ENCODE measurements at regions not wholly inside any gene's neighbourhood (a gene's known extent, or its start where the extent isn't known, plus 50 kb on each side); places are given as distances from the start of the nearest gene placed in this dataset.
A peak's percentile ranks its signal among the peaks of the same experiment; 100 is the strongest.

- no peak for DNase-seq
These were observed 319.2 kb downstream of the IRX2 start for GRCh38 chr5:2432076-2432920.

GRCh38 chr5:2430606-2431005 lies 320.9 kb downstream of the IRX2 start:
- peak; percentile 97 for DNase-seq

- no peak for DNase-seq
These were observed 323.5 kb downstream of the IRX2 start for GRCh38 chr5:2427983-2428382.

- DNase-seq = no peak
These were observed 327.8 kb downstream of the IRX2 start for GRCh38 chr5:2423634-2424033.

DNA sequence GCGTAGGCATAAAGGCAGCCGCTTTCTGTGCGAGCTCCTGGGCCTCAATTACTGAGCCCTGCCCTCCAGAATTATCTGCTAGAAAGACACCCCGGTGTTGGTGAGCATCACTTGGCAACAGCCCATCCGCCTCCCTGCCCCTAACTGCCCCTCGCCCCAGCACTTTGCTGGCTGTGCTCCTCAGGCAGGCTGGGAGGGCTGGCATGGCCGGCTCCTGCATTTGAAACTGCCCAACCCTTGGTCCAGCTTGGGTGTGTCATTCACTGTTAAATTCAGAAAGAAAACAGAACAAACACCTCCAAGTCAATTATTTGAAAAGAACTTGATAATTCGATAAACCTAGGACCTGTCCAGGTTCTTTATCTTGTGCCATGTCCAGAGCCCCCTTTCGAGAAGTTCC lies 334.2 kb downstream of the IRX2 start:
- no peak for DNase-seq

- no peak for DNase-seq
These were observed 335.8 kb downstream of the IRX2 start for GRCh38 chr5:2415678-2416077.

GRCh38 chr5:2410451-2410850 lies 341.0 kb downstream of the IRX2 start:
- no peak for DNase-seq

DNA sequence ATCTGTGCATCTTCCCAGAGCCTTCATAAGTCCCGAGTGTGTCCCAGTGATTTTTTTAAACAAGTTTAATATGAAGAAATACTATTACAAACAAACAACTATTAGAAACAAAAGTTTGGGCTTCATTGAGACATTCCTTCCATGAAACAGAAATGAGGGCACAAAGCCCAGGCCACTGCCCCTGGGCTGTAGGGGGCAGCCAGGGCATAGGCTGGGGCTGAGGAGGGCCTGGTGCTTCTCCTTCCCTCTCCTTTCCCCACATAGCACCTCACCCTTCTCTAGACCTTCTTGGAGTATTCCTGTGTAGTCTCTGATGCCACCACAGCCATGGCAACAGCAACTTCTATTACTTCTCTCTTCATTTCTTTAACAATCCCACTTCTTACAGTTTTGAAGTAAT lies 348.2 kb downstream of the IRX2 start:
- no peak for DNase-seq

GRCh38 chr5:2399804-2400203 lies 351.7 kb downstream of the IRX2 start:
- DNase-seq = no peak

GRCh38 chr5:2399096-2399495 lies 352.4 kb downstream of the IRX2 start:
- no peak for DNase-seq

DNA sequence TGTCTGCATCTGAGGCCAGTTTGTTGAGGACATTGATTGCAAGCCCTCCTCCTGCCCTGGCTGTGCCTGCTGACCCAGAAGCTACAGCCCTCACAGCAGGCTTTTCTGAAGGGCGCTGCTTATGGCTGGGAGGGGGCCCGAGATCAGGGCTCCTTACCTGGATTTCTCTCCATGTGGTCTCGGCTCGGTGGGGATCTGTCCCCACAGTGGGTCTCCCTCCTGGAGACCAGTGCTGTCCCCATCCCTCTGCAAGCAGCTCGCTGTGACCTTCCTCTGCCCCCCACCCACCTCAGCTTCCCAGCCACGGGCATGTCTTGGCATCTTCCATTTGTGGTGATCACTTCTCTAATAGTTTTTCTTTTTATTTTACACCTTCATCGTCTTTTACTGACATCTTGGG lies 357.9 kb downstream of the IRX2 start:
- no peak for DNase-seq

DNA sequence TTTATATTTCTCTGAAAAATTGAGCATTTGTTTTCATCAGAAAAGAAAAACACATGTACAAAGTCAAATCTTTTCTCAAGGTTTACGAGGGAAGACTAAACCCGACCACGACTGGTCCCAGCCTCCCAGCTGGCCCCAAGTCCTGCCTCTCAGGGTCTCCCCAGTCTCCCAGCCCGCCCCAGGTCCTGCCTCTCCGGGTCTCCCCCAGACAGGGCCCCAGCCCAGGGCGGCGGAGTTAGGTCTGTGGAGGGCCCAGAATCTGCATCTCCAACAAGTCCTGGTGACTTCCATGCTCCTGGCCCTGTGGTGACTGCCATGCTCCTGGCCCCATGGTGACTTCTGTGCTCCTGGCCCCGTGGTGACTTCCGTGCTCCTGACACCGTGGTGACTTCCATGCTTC lies 359.9 kb downstream of the IRX2 start:
- DNase-seq = no peak

- no peak for DNase-seq
These were observed 360.5 kb downstream of the IRX2 start for GRCh38 chr5:2391021-2391420.

GRCh38 chr5:2388571-2388970 lies 362.9 kb downstream of the IRX2 start:
- DNase-seq = no peak

DNA sequence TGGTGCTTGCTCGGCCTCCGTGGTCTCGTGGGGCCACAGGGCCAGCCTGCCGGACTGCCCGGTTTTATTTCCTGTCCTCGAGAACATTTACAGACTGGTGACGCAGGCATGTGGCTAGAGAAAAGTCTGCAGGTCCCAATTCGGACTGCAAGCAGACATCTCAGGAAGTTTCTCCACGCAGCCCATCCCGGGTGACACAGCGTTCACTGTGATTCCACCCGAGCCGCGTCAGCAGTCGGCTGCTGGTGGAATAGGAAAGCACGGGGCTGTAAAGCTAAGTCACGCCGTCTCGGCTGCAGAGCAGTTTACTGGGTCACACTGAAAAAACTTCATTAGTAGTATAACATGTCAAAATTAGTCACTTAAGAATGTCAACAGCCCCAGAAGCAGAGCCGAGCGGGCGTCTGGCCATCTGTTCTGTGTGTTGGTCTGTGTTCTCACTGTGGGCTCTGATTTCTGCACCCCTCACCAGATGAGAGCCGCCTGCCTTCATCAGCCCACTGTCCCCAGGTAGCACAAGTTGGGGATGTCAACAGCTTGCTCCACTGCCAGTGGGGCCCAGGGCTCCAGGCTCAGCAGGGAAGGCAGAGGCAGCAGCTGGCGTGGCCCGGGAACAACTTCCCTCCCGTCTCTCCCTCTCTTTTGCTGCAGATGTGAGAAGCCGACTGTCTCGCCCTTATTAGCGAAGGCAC lies 363.7 kb downstream of the IRX2 start:
- DNase-seq = no peak

GRCh38 chr5:2387250-2387633 lies 364.2 kb downstream of the IRX2 start:
- no peak for DNase-seq

DNA sequence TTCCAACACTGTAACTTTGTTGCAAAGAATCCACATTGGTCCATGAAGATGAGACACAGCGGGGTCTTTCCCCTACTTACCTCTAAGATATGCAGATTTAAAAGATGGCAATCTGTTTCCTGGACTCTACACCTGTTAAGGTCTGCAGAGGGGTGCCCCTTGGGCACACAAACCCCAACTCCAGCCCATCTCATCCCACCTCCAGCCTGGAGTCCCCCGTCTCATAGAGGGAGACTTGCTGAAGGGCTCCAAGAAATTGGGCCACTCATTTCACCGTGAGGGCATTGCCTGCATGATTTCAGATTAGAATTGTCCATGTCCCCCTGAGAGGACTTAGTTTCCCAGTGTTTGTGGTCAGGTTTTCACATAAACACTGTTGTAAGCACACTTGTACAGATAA lies 365.7 kb downstream of the IRX2 start:
- no peak for DNase-seq

- DNase-seq = no peak
These were observed 367.8 kb downstream of the IRX2 start for GRCh38 chr5:2383698-2384065.

DNA sequence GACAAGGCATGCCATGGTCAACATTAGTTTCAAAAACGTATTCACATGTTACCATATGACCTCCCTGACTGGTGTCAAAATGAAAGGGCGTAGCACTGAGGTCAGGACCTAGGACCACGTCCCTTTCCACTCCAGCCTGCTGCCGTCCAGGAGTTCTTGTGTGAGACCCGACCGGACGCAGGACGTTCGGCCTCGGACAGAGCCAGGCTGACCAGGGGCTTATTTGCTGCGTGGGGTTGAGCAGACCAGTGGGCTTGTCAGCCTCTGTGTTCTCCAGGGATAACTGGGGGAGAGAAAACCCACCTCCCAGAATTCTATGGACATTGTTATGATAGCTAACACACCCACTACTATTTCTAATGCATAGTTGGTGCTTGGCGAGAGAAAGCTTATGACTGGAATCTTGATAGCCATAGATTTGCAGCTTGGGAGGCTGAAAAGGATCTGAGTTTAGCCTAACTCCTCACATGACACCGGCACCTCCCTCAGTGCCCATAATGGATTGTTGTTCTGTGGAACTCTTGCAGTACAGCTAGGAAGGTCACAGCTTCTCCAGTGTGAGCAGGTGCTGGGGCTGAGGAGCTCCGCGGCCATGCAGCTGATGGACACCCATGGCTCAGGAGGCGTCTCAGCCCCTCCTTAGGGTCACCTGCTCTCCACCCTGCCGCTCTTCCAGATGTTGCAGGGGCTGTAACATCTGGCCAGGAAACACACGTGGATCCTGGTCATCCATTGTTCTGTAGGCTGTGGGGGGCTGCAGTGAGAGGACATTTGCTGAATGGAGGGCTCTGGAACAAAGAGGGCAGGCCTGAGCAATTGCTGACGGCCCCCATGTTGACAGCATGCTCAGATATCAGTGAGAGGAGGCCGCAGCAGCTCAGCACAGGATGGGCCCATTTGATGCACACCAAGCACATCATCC lies 368.4 kb downstream of the IRX2 start:
- DNase-seq = no peak

DNA sequence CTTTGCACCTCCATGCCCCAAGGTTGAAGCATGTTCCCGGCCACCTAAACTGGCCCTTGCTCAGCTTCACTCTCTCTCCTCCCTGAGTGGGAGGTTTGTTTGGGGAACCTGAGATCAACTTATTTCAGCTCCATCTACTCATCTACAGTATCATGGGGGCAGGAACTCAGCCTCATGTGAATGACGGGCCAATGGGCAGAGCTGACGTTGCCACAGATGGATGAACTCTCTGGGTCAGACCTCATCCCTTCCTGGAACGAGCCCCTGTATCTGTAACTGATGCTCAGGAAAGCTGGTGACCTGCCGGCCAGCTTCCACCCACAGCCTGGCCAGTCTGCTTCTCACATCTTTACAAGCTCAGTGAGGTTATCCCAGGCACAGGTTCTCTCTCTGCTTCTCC lies 369.6 kb downstream of the IRX2 start:
- no peak for DNase-seq

GRCh38 chr5:2381070-2381469 lies 370.4 kb downstream of the IRX2 start:
- no peak for DNase-seq

DNA sequence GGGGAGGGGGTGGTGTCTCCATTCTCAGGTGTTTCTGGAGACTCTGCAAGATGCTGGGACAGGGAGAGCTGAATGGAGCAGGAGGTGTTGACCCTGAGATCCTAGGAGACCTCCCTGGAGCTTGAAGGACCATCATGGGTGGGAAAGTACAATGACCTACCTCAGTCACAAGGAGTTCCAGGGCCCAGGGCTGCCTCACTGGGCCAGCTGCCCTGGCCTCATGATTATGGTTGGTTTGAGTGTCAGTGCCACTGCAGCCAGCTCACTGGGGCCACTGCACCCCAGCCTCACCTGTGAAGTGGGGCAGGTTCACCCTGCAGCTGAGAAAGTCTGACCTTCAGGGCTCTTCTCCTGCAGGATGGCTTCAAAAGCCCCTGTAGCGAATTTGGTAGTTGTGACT lies 372.5 kb downstream of the IRX2 start:
- DNase-seq = no peak

DNA sequence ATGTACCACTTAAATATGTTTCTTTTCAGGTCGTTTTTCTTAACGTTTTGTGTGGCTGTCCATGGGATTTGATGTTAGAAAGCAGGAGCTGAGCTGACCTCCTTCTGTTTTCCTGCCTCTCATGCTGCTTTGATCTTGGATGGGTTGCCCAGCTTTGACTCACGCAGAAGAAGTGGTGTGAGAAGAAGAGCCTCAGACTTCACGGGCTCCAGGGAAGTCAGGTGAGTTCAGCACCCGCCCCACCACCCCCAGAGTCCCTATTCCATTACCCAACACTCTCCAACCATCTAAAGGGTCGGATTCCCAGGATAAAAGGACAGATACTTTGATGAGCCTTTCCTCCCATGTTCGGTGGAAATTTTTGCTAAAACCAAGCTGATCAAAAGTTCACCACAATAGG lies 373.4 kb downstream of the IRX2 start:
- no peak for DNase-seq

DNA sequence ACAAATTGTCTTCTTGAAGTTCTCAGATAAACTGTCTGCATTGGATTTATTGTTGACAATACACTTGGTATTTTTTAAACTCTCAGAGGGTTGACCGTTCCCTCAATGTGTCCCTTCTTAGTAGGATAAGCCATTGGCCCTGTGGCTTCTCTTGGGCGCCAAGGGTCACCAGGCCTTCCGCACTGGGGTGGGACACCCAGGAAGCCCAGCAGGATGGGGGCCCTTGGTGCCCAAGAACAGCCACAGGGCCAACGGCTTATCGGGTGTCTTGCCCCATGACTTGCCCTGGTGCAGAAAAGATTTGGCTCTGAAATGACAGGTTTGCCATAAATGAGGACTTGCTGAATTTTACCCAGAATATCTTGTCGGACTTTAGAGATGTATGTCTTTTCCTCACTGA lies 375.0 kb downstream of the IRX2 start:
- no peak for DNase-seq
